GM10266 (cell line): ENCODE measurements at regions not wholly inside any gene's neighbourhood (a gene's known extent, or its start where the extent isn't known, plus 50 kb on each side); places are given as distances from the start of the nearest gene placed in this dataset.

Source experiments
- DNase-seq: peaks from one replicate; pipeline ENCODE4 v3.0.0; 2012; ENCODE audit errors: extremely low spot score
- CTCF ChIP-seq: IDR thresholded peaks from 2 replicates; pipeline ENCODE4 v1.5.1; 2012; ENCODE audit warnings: mild to moderate bottlenecking, low read depth; ENCODE audit not compliant: control insufficient read depth, insufficient read depth; ENCODE audit errors: missing control alignments

- TF ChIP-seq CTCF, result no peak
- DNase-seq, result no peak
These were observed 113.8 kb upstream of the HAAO start for GRCh38 chr2:42906111-42906556.

GRCh38 chr2:42905341-42906110, 113.1 kb upstream of the HAAO start:
- TF ChIP-seq CTCF, result no peak
- DNase-seq, result no peak

GRCh38 chr2:42904576-42904876, 112.1 kb upstream of the HAAO start:
- DNase-seq, result no peak
- TF ChIP-seq CTCF, result no peak

GRCh38 chr2:42903821-42904575, 111.6 kb upstream of the HAAO start:
- no peak for DNase-seq
- no peak for TF ChIP-seq CTCF

GRCh38 chr2:42902939-42903709, 110.7 kb upstream of the HAAO start:
- no peak for DNase-seq
- TF ChIP-seq CTCF, result no peak

GRCh38 chr2:42901076-42901640, 108.8 kb upstream of the HAAO start:
- DNase-seq, result no peak
- no peak for TF ChIP-seq CTCF
